Effector memory CD8-positive, alpha-beta T cell (primary cell): ENCODE measurements at regions not wholly inside any gene's neighbourhood (a gene's known extent, or its start where the extent isn't known, plus 50 kb on each side); places are given as distances from the start of the nearest gene placed in this dataset.
"Not testable (repeated sequence)": the region's sequence is repeated elsewhere in the genome, so short reads cannot be mapped to it uniquely, and the experiment has no call there.

Source experiments
- ATAC-seq: fragments of 150-1000 bp; cut with Tn5 transposase; replicated peaks from 2 replicates; pipeline ENCODE4 v1.10.0; 2021; ENCODE audit warnings: mild to moderate bottlenecking, moderate library complexity
- DNase-seq, 3 experiments: peaks; one replicate each; pipeline ENCODE4 v3.0.0; 2021
- H3K27ac Mint-ChIP-seq, 2 donors: one replicate each; pipeline ENCODE4 v1.8.0; 2022; ENCODE audit warnings: mild to moderate bottlenecking in 2 of 2, mixed read lengths in 2 of 2, moderate library complexity in 2 of 2
- H3K27me3 Mint-ChIP-seq, 2 donors: one replicate each; pipeline ENCODE4 v1.8.0; 2022; ENCODE audit warnings: mixed read lengths in 2 of 2
- H3K36me3 Mint-ChIP-seq: one replicate; pipeline ENCODE4 v1.8.0; 2022; ENCODE audit warnings: mild to moderate bottlenecking, moderate library complexity, mixed read lengths; ENCODE audit not compliant: insufficient read depth
- H3K4me1 Mint-ChIP-seq, 2 donors: one replicate each; pipeline ENCODE4 v1.8.0; 2022; ENCODE audit warnings: low read depth in 2 of 2, mixed read lengths in 2 of 2
- H3K4me3 Mint-ChIP-seq, 2 donors: one replicate each; pipeline ENCODE4 v1.8.0; 2022; ENCODE audit warnings: mild to moderate bottlenecking in 2 of 2, mixed read lengths in 2 of 2, moderate library complexity in 2 of 2
- H3K9me3 Mint-ChIP-seq, 2 donors: one replicate each; pipeline ENCODE4 v1.8.0; 2022; ENCODE audit warnings: mixed read lengths in 2 of 2

GRCh38 chr4:34972189-34972588 lies 1272.1 kb downstream of the ARAP2 start:
- Mint-ChIP-seq H3K27me3 (no peaks in the 10 kb centered on the region), H3K27ac (no peak overlapping the region), H3K4me3 (no peak overlapping the region), H3K36me3 (no peaks in the 10 kb centered on the region), H3K4me1 (no peaks in the 10 kb centered on the region), H3K9me3 (no peaks in the 10 kb centered on the region)
- DNase-seq (no peak), ATAC-seq (no peak)

GRCh38 chr4:34973650-34974312 lies 1270.5 kb downstream of the ARAP2 start:
- H3K4me1 Mint-ChIP-seq: no peaks in the 10 kb centered on the region
- H3K9me3 Mint-ChIP-seq: peaks cover 0 to 6% of the 10 kb centered on the region in 2 donors
- DNase-seq (no peak), ATAC-seq (no peak)
- no peaks in the 10 kb centered on the region for H3K36me3 Mint-ChIP-seq
- no peak overlapping the region for H3K27ac Mint-ChIP-seq
- no peaks in the 10 kb centered on the region for H3K27me3 Mint-ChIP-seq
- no peak overlapping the region for H3K4me3 Mint-ChIP-seq

- Mint-ChIP-seq H3K4me1 (no peaks in the 10 kb centered on the region), H3K36me3 (no peaks in the 10 kb centered on the region), H3K4me3 (no peak overlapping the region), H3K27ac (no peak overlapping the region), H3K27me3 (no peaks in the 10 kb centered on the region), H3K9me3 (peaks cover 2 to 9% of the 10 kb centered on the region in 2 donors)
- DNase-seq (no peak), ATAC-seq (no peak)
These were observed 1270.0 kb downstream of the ARAP2 start for GRCh38 chr4:34974313-34974680.

- H3K27ac Mint-ChIP-seq, H3K4me3 Mint-ChIP-seq, ATAC-seq, H3K36me3 Mint-ChIP-seq, DNase-seq, H3K27me3 Mint-ChIP-seq, H3K4me1 Mint-ChIP-seq: not testable (repeated sequence)
- H3K9me3 Mint-ChIP-seq: peaks cover 26 to 38% of the 10 kb centered on the region in 2 donors
These were observed 1223.1 kb downstream of the ARAP2 start for GRCh38 chr4:35021222-35021621.

GRCh38 chr4:35025152-35025834 lies 1219.0 kb downstream of the ARAP2 start:
- Mint-ChIP-seq H3K36me3 (no peaks in the 10 kb centered on the region), H3K4me3 (no peak overlapping the region), H3K27ac (no peak overlapping the region), H3K9me3 (peaks cover 15 to 19% of the 10 kb centered on the region in 2 donors), H3K4me1 (no peaks in the 10 kb centered on the region), H3K27me3 (no peaks in the 10 kb centered on the region)
- DNase-seq: no peak
- ATAC-seq: no peak

GRCh38 chr4:35038079-35038805 lies 1206.1 kb downstream of the ARAP2 start:
- Mint-ChIP-seq H3K4me3 (no peak overlapping the region), H3K9me3 (peaks cover 0 to 1% of the 10 kb centered on the region in 2 donors), H3K27ac (no peak overlapping the region), H3K27me3 (no peaks in the 10 kb centered on the region), H3K4me1 (no peaks in the 10 kb centered on the region), H3K36me3 (no peaks in the 10 kb centered on the region)
- ATAC-seq (no peak), DNase-seq (no peak)

GRCh38 chr4:35038845-35039244 lies 1205.5 kb downstream of the ARAP2 start:
- no peak overlapping the region for H3K4me3 Mint-ChIP-seq
- no peak for DNase-seq
- peaks cover 0 to 1% of the 10 kb centered on the region in 2 donors for H3K9me3 Mint-ChIP-seq
- H3K27ac Mint-ChIP-seq: no peak overlapping the region
- H3K4me1 Mint-ChIP-seq: no peaks in the 10 kb centered on the region
- no peak for ATAC-seq
- no peaks in the 10 kb centered on the region for H3K36me3 Mint-ChIP-seq
- H3K27me3 Mint-ChIP-seq: no peaks in the 10 kb centered on the region

GRCh38 chr4:35052546-35052945 lies 1191.8 kb downstream of the ARAP2 start:
- ATAC-seq (no peak), DNase-seq (no peak)
- Mint-ChIP-seq H3K27me3 (no peaks in the 10 kb centered on the region), H3K4me3 (no peak overlapping the region), H3K4me1 (no peaks in the 10 kb centered on the region), H3K9me3 (peaks cover 0 to 1% of the 10 kb centered on the region in 2 donors), H3K27ac (no peak overlapping the region), H3K36me3 (peaks cover 2% of the 10 kb centered on the region)

- no peak for ATAC-seq
- Mint-ChIP-seq H3K36me3 (no peaks in the 10 kb centered on the region), H3K9me3 (no peaks in the 10 kb centered on the region), H3K4me3 (no peak overlapping the region), H3K27ac (no peak overlapping the region), H3K27me3 (no peaks in the 10 kb centered on the region), H3K4me1 (no peaks in the 10 kb centered on the region)
- no peak for DNase-seq
These were observed 1181.2 kb downstream of the ARAP2 start for GRCh38 chr4:35063031-35063570.

GRCh38 chr4:35066406-35066805 lies 1177.9 kb downstream of the ARAP2 start:
- no peak overlapping the region for H3K4me3 Mint-ChIP-seq
- no peaks in the 10 kb centered on the region for H3K36me3 Mint-ChIP-seq
- H3K9me3 Mint-ChIP-seq: no peaks in the 10 kb centered on the region
- no peaks in the 10 kb centered on the region for H3K27me3 Mint-ChIP-seq
- ATAC-seq (no peak), DNase-seq (no peak)
- H3K27ac Mint-ChIP-seq: no peak overlapping the region
- no peaks in the 10 kb centered on the region for H3K4me1 Mint-ChIP-seq

- Mint-ChIP-seq H3K27ac (no peak overlapping the region), H3K9me3 (peaks cover 0 to 1% of the 10 kb centered on the region in 2 donors), H3K4me1 (no peaks in the 10 kb centered on the region), H3K27me3 (no peaks in the 10 kb centered on the region), H3K4me3 (no peak overlapping the region), H3K36me3 (no peaks in the 10 kb centered on the region)
- ATAC-seq (no peak), DNase-seq (no peak)
These were observed 1163.5 kb downstream of the ARAP2 start for GRCh38 chr4:35080799-35081198.

- no peak for ATAC-seq
- Mint-ChIP-seq H3K36me3 (no peaks in the 10 kb centered on the region), H3K4me3 (no peak overlapping the region), H3K9me3 (no peaks in the 10 kb centered on the region), H3K27me3 (no peaks in the 10 kb centered on the region), H3K27ac (no peak overlapping the region), H3K4me1 (no peaks in the 10 kb centered on the region)
- no peak for DNase-seq
These were observed 1157.1 kb downstream of the ARAP2 start for GRCh38 chr4:35087218-35087617.

- no peak overlapping the region for H3K27ac Mint-ChIP-seq
- no peak overlapping the region for H3K4me3 Mint-ChIP-seq
- DNase-seq (no peak), ATAC-seq (no peak)
- no peaks in the 10 kb centered on the region for H3K27me3 Mint-ChIP-seq
- peaks cover 6 to 13% of the 10 kb centered on the region in 2 donors for H3K9me3 Mint-ChIP-seq
- peaks cover 2% of the 10 kb centered on the region for H3K36me3 Mint-ChIP-seq
- H3K4me1 Mint-ChIP-seq: no peaks in the 10 kb centered on the region
These were observed 1143.4 kb downstream of the ARAP2 start for GRCh38 chr4:35100932-35101331.

- H3K4me3 Mint-ChIP-seq: no peak overlapping the region
- no peaks in the 10 kb centered on the region for H3K4me1 Mint-ChIP-seq
- H3K36me3 Mint-ChIP-seq: peaks cover 2% of the 10 kb centered on the region
- ATAC-seq (no peak), DNase-seq (no peak)
- H3K27me3 Mint-ChIP-seq: no peaks in the 10 kb centered on the region
- peaks cover 6 to 13% of the 10 kb centered on the region in 2 donors for H3K9me3 Mint-ChIP-seq
- no peak overlapping the region for H3K27ac Mint-ChIP-seq
These were observed 1142.2 kb downstream of the ARAP2 start for GRCh38 chr4:35102066-35102465.
